Keratinocyte (primary cell): ENCODE measurements at regions not wholly inside any gene's neighbourhood (a gene's known extent, or its start where the extent isn't known, plus 50 kb on each side); places are given as distances from the start of the nearest gene placed in this dataset.

Source experiments
- DNase-seq: peaks from one replicate; pipeline ENCODE4 v3.0.0-alpha.2; 2011; ENCODE audit warnings: low read depth, missing footprints, low spot score
- FAIRE-seq: peaks from 2 replicates; lab custom pipeline; 2011; peaks lifted over from hg19 to GRCh38; lab: Jason Lieb, UNC
- H2AFZ ChIP-seq: 2 replicates; pipeline ENCODE4 v1.6.0; 2012; ENCODE audit warnings: low read length, control low read depth, inconsistent platforms; ENCODE audit not compliant: control insufficient read depth
- H3K27ac ChIP-seq: 2 replicates; pipeline ENCODE4 v1.5.1; 2011; ENCODE audit warnings: low read length; ENCODE audit not compliant: control insufficient read depth, insufficient read depth
- H3K27me3 ChIP-seq: 3 replicates; pipeline ENCODE4 v1.6.0; 2011; ENCODE audit warnings: low read length; ENCODE audit not compliant: control insufficient read depth, insufficient read depth; ENCODE audit errors: extremely low read depth
- H3K36me3 ChIP-seq, 2 experiments: 2 replicates in 1 of 2; 3 replicates in 1 of 2; pipeline ENCODE4 v1.5.1; 2011; ENCODE audit warnings: low read length in 2 of 2, mild to moderate bottlenecking in 1 of 2; ENCODE audit not compliant: control insufficient read depth in 2 of 2, insufficient read depth in 2 of 2; ENCODE audit errors: extremely low read depth in 1 of 2
- H3K4me1 ChIP-seq: 3 replicates; pipeline ENCODE4 v1.5.1; 2011; ENCODE audit warnings: low read length; ENCODE audit not compliant: control insufficient read depth, insufficient read depth; ENCODE audit errors: extremely low read depth
- H3K4me2 ChIP-seq: 3 replicates; pipeline ENCODE4 v1.6.0; 2011; ENCODE audit warnings: low read depth, low read length; ENCODE audit not compliant: control insufficient read depth, insufficient read depth; ENCODE audit errors: extremely low read depth
- H3K4me3 ChIP-seq, 3 experiments: fragments of 200-600 bp in 1 of 3; sonication (generic) in 1 of 3; 2 replicates in 2 of 3; 3 replicates in 1 of 3; pipeline ENCODE4 v1.5.1; 2011 to 2016; ENCODE audit warnings: low read length in 3 of 3, mild to moderate bottlenecking in 3 of 3, control low read depth in 2 of 3, inconsistent platforms in 1 of 3, low read depth in 1 of 3, mixed read lengths in 1 of 3, mixed run types in 1 of 3, moderate library complexity in 1 of 3; ENCODE audit not compliant: control insufficient read depth in 2 of 3, insufficient read depth in 2 of 3; ENCODE audit errors: extremely low read depth in 1 of 3
- H3K79me2 ChIP-seq: 2 replicates; pipeline ENCODE4 v1.6.0; 2012; ENCODE audit warnings: low read length; ENCODE audit not compliant: control insufficient read depth, insufficient read depth
- H3K9ac ChIP-seq: 3 replicates; pipeline ENCODE4 v1.6.0; 2011; ENCODE audit warnings: low read length; ENCODE audit not compliant: control insufficient read depth, insufficient read depth; ENCODE audit errors: extremely low read depth
- H3K9me1 ChIP-seq: 3 replicates; pipeline ENCODE4 v1.6.0; 2011; ENCODE audit warnings: low read length; ENCODE audit not compliant: control insufficient read depth, insufficient read depth; ENCODE audit errors: extremely low read depth
- H3K9me3 ChIP-seq: 2 replicates; pipeline ENCODE4 v1.5.1; 2012; ENCODE audit warnings: low read depth, low read length; ENCODE audit not compliant: control insufficient read depth
- H4K20me1 ChIP-seq: 3 replicates; pipeline ENCODE4 v1.6.0; 2011; ENCODE audit warnings: low read length; ENCODE audit not compliant: control insufficient read depth, insufficient read depth; ENCODE audit errors: extremely low read depth
- CTCF ChIP-seq, 3 experiments: IDR thresholded peaks in 1 of 3; conservative IDR thresholded peaks in 1 of 3; optimal IDR thresholded peaks in 1 of 3; 2 replicates in 2 of 3; 3 replicates in 1 of 3; pipeline versions ENCODE3 to v1.5.1; 2011; ENCODE audit warnings: low read length in 3 of 3, mild to moderate bottlenecking in 3 of 3, moderate library complexity in 2 of 3, control low read depth in 1 of 3, inconsistent platforms in 1 of 3; ENCODE audit not compliant: insufficient read depth in 2 of 3; ENCODE audit errors: extremely low read depth in 1 of 3
- EZH2 ChIP-seq: IDR thresholded peaks from one replicate; pipeline ENCODE4 v1.6.1; 2012; ENCODE audit warnings: inconsistent platforms, mild to moderate bottlenecking, low read length, moderate library complexity
- dilution Hi-C: fragments of 300-500 bp; cut with MboI; formaldehyde crosslinking; loops from one replicate; pipeline ENCODE4 v1.7.0; 2020; ENCODE audit warnings: low sequenced_read_pairs; ENCODE audit not compliant: extremely low pct_ligation_motif_present

- H3K9me1 ChIP-seq = no peaks in the 10 kb centered on the region
- H4K20me1 ChIP-seq = no peaks in the 10 kb centered on the region
- DNase-seq = no peak
- TF ChIP-seq CTCF (optimal IDR thresholded peaks at IDR 0.05 in 1 of 3, IDR thresholded peaks at IDR 0.05 in 1 of 3, conservative IDR thresholded peaks at IDR 0.05 in 1 of 3; ENCODE audit: extremely low read depth in 1 of 3, insufficient read depth in 2 of 3, low read length in 3 of 3) = no peak
- TF ChIP-seq EZH2 = no peak
- no peak overlapping the region for H3K9ac ChIP-seq
- H3K4me2 ChIP-seq = no peak overlapping the region
- H2AFZ ChIP-seq = no peak overlapping the region
- no peaks in the 10 kb centered on the region for H3K4me1 ChIP-seq
- no peaks in the 10 kb centered on the region for H3K79me2 ChIP-seq
- H3K36me3 ChIP-seq = no peaks in the 10 kb centered on the region
- no peak for FAIRE-seq
- H3K9me3 ChIP-seq = no peaks in the 10 kb centered on the region
- no peak overlapping the region for H3K4me3 ChIP-seq
- no peaks in the 10 kb centered on the region for H3K27me3 ChIP-seq
- dilution Hi-C loops = no loop called here
- no peak overlapping the region for H3K27ac ChIP-seq
These were observed 702.2 kb upstream of the ADGRL4 start for GRCh38 chr1:79708646-79709265.

- H4K20me1 ChIP-seq = no peaks in the 10 kb centered on the region
- no peak overlapping the region for H3K4me3 ChIP-seq
- H3K27me3 ChIP-seq = no peaks in the 10 kb centered on the region
- FAIRE-seq = no peak
- TF ChIP-seq CTCF (optimal IDR thresholded peaks at IDR 0.05 in 1 of 3, IDR thresholded peaks at IDR 0.05 in 1 of 3, conservative IDR thresholded peaks at IDR 0.05 in 1 of 3; ENCODE audit: extremely low read depth in 1 of 3, insufficient read depth in 2 of 3, low read length in 3 of 3) (no peak), EZH2 (no peak)
- no peak overlapping the region for H3K4me2 ChIP-seq
- no peaks in the 10 kb centered on the region for H3K79me2 ChIP-seq
- no peak for DNase-seq
- H3K4me1 ChIP-seq = no peaks in the 10 kb centered on the region
- no peak overlapping the region for H2AFZ ChIP-seq
- H3K36me3 ChIP-seq = no peaks in the 10 kb centered on the region
- dilution Hi-C loops = no loop called here
- H3K27ac ChIP-seq = no peak overlapping the region
- no peaks in the 10 kb centered on the region for H3K9me3 ChIP-seq
- no peak overlapping the region for H3K9ac ChIP-seq
- no peaks in the 10 kb centered on the region for H3K9me1 ChIP-seq
These were observed 698.7 kb upstream of the ADGRL4 start for GRCh38 chr1:79705218-79705617.
